Femur (tissue), 1 donor: ENCODE measurements at regions not wholly inside any gene's neighbourhood (a gene's known extent, or its start where the extent isn't known, plus 50 kb on each side); places are given as distances from the start of the nearest gene placed in this dataset.
"Not testable (repeated sequence)": the region's sequence is repeated elsewhere in the genome, so short reads cannot be mapped to it uniquely, and the experiment has no call there.

Experiments used
- DNase-seq: peaks from one replicate; pipeline ENCODE4 v3.0.0-alpha.2; 2017

DNA sequence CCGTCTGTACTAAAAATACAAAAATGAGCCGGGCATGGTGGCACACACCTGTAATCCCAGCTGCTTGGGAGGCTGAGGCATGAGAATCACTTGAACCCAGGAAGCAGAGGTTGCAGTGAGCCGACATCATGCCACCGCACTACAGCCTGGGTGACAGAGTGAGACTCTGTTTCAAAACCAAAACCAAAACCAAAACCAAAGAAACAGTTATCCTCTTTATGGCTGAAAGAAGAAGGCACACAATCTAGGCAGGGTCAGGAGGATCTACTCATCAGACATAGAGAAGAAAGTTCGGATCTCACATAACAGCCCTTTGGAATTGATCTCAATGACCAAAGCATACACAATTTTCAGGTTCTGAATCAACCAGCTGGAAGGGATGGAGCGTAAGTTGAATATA, 411.3 kb upstream of the SLC35B3 start:
- DNase-seq = not testable (repeated sequence)

DNA sequence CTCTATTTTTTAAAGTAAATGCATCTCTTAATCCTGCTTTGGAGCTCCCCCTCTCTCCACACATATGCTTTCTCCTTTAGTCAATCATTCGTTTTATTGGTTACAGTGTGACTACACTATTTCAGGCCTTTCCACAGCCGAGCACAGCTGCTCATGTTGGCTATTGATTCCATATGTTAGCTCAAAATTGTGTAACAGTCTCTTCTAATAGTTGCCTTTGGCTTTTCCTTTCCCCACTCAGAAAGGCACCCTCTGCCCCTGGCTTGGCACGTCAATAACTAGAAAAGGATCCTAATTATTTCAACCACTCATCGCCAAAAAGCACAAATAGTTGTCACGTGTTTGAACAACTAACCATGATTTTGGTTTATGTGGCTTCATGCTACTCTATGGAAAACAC, 410.3 kb upstream of the SLC35B3 start:
- DNase-seq = no peak

GRCh38 chr6:8844968-8845367, 409.6 kb upstream of the SLC35B3 start:
- no peak for DNase-seq

DNA sequence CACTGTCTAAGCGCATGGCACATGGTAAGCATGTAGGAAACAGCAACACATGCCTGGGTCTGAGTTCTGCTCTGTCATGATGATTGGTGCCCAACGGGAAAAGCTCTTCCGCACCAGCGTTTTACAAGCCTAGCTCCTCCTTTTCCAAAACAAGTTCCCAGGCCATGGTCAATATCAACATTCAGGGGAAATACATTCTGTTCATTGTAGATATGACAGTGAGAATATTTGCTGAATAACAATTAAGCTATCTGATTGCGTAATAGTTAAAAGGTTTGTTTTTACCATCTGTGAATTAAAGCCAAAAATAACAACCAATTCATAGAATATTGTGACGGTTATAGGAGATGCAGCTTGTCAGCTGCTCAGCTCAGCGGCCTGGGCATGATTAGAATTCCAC, 404.3 kb upstream of the SLC35B3 start:
- no peak for DNase-seq

- DNase-seq = no peak
These were observed 402.0 kb upstream of the SLC35B3 start for GRCh38 chr6:8837343-8837742.

DNA sequence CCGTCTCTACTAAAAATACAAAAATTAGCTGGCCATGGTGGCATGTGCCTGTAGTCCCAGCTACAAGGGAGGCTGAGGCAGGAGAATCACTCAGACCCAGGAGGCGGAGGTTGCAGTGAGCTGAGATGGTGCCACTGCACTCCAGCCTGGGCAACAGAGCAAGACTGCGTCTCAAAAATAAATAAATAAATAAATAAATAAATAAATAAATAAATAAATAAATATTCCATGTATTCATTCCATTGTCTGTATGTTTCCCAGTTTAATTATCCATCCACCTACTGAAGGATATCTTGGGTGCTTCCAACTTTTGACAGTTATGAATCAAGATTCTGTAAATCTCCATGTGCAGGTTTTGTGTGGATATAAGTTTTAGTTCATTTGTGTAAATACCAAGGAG, 397.4 kb upstream of the SLC35B3 start:
- DNase-seq = not testable (repeated sequence)

- DNase-seq = no peak
These were observed 396.2 kb upstream of the SLC35B3 start for GRCh38 chr6:8831366-8832152.

- no peak for DNase-seq
These were observed 395.4 kb upstream of the SLC35B3 start for GRCh38 chr6:8830794-8831193.

GRCh38 chr6:8829796-8830195, 394.5 kb upstream of the SLC35B3 start:
- DNase-seq = no peak

- DNase-seq = no peak
These were observed 394.0 kb upstream of the SLC35B3 start for GRCh38 chr6:8829296-8829695.

- no peak for DNase-seq
These were observed 393.0 kb upstream of the SLC35B3 start for GRCh38 chr6:8828376-8828775.

GRCh38 chr6:8825726-8826125, 390.4 kb upstream of the SLC35B3 start:
- no peak for DNase-seq

DNA sequence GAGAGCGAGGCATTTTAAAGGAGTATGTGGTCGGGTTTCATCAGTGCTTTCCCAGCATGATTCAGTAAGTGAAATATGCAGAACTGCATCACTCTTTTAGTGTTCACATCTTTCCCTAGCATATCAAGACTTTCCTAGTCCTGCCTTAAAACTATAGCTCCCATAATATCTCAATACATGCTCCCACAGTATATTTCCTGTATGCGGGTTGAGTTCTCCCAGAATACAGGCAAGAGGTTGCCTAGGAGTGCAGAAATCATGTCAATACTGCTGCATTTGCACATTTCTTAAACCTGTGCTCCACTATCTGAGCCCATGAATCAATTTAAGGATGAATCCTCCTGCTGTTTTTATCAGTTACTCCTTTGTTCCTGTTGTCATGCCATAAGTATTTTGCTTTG, 386.6 kb upstream of the SLC35B3 start:
- no peak for DNase-seq

GRCh38 chr6:8820313-8820712, 385.0 kb upstream of the SLC35B3 start:
- no peak for DNase-seq

DNA sequence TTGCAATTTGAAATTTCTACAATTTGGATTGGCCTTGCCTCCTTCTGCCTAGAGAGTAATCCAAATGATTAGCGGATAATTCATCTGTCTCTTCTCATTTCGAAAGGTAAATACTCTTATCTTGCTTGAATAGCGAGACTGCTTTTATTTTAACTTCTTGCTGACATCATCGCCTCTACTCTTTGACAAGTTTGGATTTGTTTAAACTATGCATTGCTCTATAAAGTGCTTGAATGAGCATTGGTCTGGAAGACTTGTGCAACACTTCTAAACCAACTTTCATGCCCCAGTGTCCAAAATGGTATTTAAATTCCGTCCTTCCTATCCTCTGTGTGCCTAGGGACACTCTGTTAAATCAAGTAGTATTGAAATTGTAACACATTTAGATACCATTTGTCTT, 384.1 kb upstream of the SLC35B3 start:
- no peak for DNase-seq

DNA sequence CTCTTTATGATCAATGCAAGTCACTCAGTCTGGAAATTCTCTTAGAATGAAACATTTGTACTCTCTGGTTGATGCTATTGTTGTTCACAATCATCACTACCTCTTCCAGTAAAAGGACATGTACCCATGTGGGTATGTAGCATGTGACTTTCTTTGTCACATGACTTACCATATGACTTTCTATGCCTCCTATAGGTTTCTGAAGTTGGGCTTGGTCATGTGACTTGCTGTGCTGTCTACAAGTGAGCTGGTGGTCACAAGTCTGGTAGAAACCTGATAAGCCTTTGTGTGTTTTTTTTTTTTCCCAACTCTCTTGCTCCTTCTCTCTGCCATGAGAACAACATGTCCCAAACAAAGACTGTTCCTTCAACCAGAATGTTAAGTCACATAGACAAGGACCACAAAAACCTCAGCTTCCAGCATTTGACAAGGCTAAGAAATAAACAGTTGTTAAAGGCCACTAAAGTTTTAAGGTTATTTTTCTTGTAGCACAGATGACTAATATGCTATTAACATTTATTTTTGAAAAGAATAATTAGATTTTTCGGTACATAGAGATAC, 379.2 kb upstream of the SLC35B3 start:
- DNase-seq = no peak

DNA sequence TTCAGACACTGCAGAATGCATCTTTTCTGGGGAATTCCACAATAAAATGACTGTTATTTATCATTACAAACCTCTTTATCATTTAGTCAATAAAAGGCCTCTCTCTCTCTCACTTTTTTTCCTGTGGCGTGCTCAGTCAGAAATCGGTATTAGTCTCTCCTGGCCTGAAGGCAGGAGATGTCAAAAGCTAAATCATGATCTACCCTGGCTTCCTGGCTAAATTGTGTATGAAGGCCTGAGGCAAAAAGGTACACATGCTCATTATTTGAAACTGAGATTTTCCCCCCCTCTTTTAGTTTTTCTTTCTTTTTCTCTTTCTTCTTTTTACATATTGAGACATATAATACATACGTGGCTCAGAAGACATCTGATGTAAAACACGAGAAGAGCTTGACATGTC, 375.0 kb upstream of the SLC35B3 start:
- no peak for DNase-seq

DNA sequence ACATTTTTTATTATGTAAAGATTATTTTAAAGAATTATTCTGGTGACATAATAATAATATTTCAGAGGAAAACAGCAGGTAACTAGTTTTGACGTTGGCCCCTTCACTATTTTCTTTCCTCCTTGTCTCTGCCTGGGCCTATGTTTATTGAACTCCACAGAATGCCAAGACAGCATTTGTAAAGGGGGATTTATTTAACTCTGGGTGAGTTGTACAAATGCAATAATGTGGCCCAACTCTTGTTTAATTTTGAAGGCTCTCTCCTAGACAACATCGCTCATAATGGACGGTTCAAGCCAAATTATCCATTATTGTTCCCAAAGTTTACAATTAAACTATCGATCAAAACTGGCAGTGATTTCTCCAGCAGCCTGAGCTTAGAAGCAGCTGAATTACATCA, 374.3 kb upstream of the SLC35B3 start:
- no peak for DNase-seq

DNA sequence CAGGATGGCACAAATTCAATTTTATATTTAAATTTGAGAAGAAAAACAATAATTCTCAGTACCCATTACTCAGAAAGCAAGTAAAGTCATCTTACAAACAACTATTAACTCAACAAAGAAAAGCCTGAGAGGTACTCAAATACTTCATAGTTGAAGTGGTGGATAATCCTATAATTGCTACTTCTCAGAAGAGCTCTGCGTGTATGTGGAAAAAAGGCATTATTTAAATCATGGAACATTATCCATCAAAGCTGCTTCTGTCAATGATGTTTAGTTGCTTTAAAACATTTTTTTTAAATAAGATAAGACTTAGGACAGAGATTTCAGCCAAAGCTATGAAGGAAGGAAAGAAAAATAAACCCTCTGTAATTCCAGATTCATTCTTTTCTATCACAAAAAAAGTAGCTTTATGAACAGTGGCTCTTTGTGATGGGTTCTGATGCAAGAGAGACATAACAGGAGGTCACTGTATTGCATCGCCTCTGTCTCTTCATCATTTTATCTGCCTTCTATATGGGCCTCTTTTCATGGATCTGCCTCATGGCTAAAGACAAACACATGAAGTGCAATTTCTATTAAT, 367.9 kb upstream of the SLC35B3 start:
- no peak for DNase-seq

GRCh38 chr6:8802397-8802796, 367.1 kb upstream of the SLC35B3 start:
- DNase-seq = not testable (repeated sequence)

GRCh38 chr6:8794420-8794819, 359.1 kb upstream of the SLC35B3 start:
- no peak for DNase-seq

DNA sequence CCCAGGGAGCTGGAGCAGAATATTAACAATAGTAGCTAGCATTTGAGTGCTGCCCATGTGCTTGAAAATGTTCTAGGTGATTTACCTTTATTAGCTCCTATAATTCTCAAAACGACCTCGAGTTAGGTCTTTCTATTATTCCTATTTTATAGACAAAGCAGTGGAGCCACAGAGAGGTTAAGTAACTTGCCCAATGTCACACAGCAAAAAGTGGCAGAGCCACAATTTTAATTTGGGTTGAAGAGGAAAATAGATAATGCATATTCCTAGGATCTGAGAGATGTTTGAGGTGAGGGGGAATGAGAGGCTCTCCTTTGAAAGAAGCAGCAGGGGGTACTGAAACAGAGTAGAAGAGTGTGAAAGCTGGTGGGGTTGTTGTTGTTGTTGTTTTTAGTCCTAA, 354.5 kb upstream of the SLC35B3 start:
- no peak for DNase-seq

DNA sequence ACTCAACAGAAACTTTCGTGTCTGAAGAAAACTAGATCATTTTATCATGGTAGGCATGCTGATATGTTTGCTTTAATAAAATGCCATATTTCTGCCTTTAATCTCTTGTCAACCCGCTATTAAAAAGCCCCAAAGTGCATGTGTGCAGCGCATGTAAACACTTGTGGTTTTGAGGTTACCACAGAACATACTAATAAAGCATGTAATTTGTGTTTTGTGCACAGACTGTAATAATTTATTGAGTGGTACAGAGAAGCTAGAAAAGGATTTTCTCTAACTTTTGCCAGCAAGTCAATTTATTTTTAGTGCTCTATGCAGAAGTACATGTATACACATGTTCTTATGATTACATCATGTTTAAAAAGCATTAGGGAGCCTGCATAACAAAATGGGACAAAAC, 349.9 kb upstream of the SLC35B3 start:
- no peak for DNase-seq

DNA sequence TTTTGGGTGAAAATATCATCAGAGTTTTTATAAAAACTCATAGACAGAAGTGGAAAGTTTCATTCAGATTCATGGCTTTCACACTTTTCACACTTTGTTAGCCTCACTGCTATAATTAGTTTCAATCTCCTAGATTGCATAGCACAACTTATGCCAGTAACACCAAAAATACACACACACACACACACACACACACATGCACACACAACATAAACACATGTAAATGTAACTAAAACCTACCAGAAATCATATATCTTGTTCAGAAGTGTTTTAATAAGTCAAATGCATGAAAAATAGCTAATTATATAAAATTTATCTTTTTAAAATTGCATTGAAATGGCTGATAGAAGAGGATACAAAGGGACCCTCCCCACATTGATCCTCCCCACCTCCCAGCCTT, 347.8 kb upstream of the SLC35B3 start:
- no peak for DNase-seq

DNA sequence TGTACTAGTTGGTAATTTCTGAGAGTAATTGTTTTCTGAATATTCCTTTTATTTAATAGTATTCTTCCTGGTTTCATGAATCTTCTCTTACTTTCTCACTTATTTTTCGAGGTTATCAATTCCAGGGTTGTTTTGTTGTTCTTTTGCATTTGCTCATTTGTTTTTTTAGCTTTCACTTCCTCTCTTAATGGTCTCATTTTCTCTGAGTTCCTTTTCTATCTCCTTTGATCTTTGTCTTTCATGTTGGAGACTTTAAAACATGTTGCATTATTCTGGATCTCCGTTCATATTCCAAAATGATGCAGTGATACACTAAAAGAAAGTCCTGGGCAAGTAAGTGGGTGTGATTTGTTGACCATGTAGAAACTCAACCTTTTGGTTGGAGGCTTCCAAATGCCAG, 345.3 kb upstream of the SLC35B3 start:
- DNase-seq = no peak
